ENCODE measurements at regions not wholly inside any gene's neighbourhood (a gene's known extent, or its start where the extent isn't known, plus 50 kb on each side); places are given as distances from the start of the nearest gene placed in this dataset.

GRCh38 chr14:89626233-89626806 lies 209.3 kb upstream of the FOXN3 start:
- peak in 1 of 5 donors; percentile 26 for DNase-seq

GRCh38 chr14:89625731-89626232 lies 208.7 kb upstream of the FOXN3 start:
- DNase-seq: no peak

- DNase-seq: no peak
Observed at GRCh38 chr14:89625244-89625713, 208.2 kb upstream of the FOXN3 start.

GRCh38 chr14:89624500-89625156 lies 207.6 kb upstream of the FOXN3 start:
- no peak for DNase-seq

- DNase-seq: no peak
Observed at GRCh38 chr14:89621791-89622638, 205.0 kb upstream of the FOXN3 start.

- DNase-seq: peak in 4 of 5 donors; percentile 27 to 80 (median 38)
Observed at GRCh38 chr14:89621009-89621421, 204.0 kb upstream of the FOXN3 start.

GRCh38 chr14:89620436-89620835 lies 203.4 kb upstream of the FOXN3 start:
- DNase-seq: peak in 1 of 5 donors; percentile 23

- peak in 1 of 5 donors; percentile 23 for DNase-seq
Observed at GRCh38 chr14:89619596-89619995, 202.6 kb upstream of the FOXN3 start.

- peak; percentile 35 to 82 (median 51) for DNase-seq
Observed at GRCh38 chr14:89618811-89619551, 201.9 kb upstream of the FOXN3 start.

GRCh38 chr14:89618330-89618708 lies 201.3 kb upstream of the FOXN3 start:
- DNase-seq: no peak

GRCh38 chr14:89617481-89618329 lies 200.7 kb upstream of the FOXN3 start:
- peak in 3 of 5 donors; percentile 6 to 55 (median 15) for DNase-seq

- DNase-seq: peak; percentile 28 to 87 (median 42)
Observed at GRCh38 chr14:89616852-89617341, 199.9 kb upstream of the FOXN3 start.

GRCh38 chr14:89616425-89616824 lies 199.4 kb upstream of the FOXN3 start:
- DNase-seq: no peak

GRCh38 chr14:89615421-89615820 lies 198.4 kb upstream of the FOXN3 start:
- DNase-seq: no peak

- DNase-seq: peak in 1 of 5 donors; percentile 28
Observed at GRCh38 chr14:89614009-89614691, 197.1 kb upstream of the FOXN3 start.

- peak in 1 of 5 donors; percentile 33 for DNase-seq
Observed at GRCh38 chr14:89613260-89614008, 196.4 kb upstream of the FOXN3 start.

- DNase-seq: no peak
Observed at GRCh38 chr14:89609500-89610100, 192.6 kb upstream of the FOXN3 start.

- no peak for DNase-seq
Observed at GRCh38 chr14:89607453-89607852, 190.4 kb upstream of the FOXN3 start.

GRCh38 chr14:89603938-89604480 lies 187.0 kb upstream of the FOXN3 start:
- no peak for DNase-seq

All from T-helper 1 cell (primary cell).